ENCODE measurements at regions not wholly inside any gene's neighbourhood (a gene's known extent, or its start where the extent isn't known, plus 50 kb on each side); places are given as distances from the start of the nearest gene placed in this dataset.

DNA sequence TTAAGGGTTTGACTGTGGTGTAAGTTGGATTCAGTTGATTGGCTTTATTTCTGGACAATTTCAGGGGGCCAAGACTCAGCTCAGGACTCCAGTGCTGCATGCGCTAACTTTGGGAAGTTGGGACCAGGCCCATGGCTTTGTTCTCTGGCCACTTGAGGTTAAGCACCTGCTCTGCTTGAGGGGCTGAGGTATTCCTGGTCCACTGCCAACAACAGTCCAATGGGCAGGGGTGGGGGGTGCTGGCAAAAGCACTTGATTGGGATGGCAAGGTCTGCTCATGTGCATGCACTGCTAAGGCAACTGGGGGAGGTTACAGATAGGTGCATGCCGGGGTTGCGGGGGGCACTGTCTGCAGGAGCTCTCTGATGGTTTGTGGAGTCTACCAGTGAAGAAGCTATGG lies 52.6 kb upstream of the ASB17 start:
- TF ChIP-seq, protein P1, sequence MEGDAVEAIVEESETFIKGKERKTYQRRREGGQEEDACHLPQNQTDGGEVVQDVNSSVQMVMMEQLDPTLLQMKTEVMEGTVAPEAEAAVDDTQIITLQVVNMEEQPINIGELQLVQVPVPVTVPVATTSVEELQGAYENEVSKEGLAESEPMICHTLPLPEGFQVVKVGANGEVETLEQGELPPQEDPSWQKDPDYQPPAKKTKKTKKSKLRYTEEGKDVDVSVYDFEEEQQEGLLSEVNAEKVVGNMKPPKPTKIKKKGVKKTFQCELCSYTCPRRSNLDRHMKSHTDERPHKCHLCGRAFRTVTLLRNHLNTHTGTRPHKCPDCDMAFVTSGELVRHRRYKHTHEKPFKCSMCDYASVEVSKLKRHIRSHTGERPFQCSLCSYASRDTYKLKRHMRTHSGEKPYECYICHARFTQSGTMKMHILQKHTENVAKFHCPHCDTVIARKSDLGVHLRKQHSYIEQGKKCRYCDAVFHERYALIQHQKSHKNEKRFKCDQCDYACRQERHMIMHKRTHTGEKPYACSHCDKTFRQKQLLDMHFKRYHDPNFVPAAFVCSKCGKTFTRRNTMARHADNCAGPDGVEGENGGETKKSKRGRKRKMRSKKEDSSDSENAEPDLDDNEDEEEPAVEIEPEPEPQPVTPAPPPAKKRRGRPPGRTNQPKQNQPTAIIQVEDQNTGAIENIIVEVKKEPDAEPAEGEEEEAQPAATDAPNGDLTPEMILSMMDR (IDR thresholded peaks at IDR 0.05) = no peak
- TF ChIP-seq POLR2A (IDR thresholded peaks at IDR 0.05; ENCODE audit: low read depth) (no peak), POLR2AphosphoS5 (IDR thresholded peaks at IDR 0.05) (no peak)
